CD8-positive, alpha-beta memory T cell (primary cell): ENCODE measurements at regions not wholly inside any gene's neighbourhood (a gene's known extent, or its start where the extent isn't known, plus 50 kb on each side); places are given as distances from the start of the nearest gene placed in this dataset.
A peak's percentile ranks its signal among the peaks of the same experiment; 100 is the strongest.

ENCODE experiments used
- CTCF ChIA-PET: fragments of 350-600 bp; sonication (Branson Sonifier 250); formaldehyde crosslinking; loops from one replicate; lab custom pipeline; 2021; ENCODE audit warnings: antibody characterized with exemption; lab: Charles Lee
- POLR2A ChIA-PET: fragments of 350-600 bp; sonication (Branson Sonifier 250); formaldehyde crosslinking; loops from one replicate; lab custom pipeline; 2021; ENCODE audit warnings: antibody characterized with exemption; lab: Charles Lee
- DNase-seq, 5 donors: peaks; one replicate each; pipeline versions ENCODE4 v3.0.0 to v3.0.0-alpha.2; 2020 to 2022; ENCODE audit warnings: mixed read lengths in 1 of 5
- H3K27ac ChIP-seq: one replicate; pipeline ENCODE4 v1.7.0; 2013; ENCODE audit warnings: low read depth, mild to moderate bottlenecking, low read length, moderate library complexity
- H3K27me3 ChIP-seq: 2 replicates; pipeline ENCODE4 v1.7.0; 2013; ENCODE audit warnings: low read length, mild to moderate bottlenecking; ENCODE audit not compliant: insufficient read depth, poor library complexity, severe bottlenecking
- H3K36me3 ChIP-seq: 2 replicates; pipeline ENCODE4 v1.7.0; 2013; ENCODE audit warnings: mild to moderate bottlenecking, low read length, moderate library complexity; ENCODE audit not compliant: insufficient read depth
- H3K4me1 ChIP-seq: 2 replicates; pipeline ENCODE4 v1.7.0; 2013; ENCODE audit warnings: mild to moderate bottlenecking, low read length, moderate library complexity; ENCODE audit not compliant: insufficient read depth
- H3K4me3 ChIP-seq: 2 replicates; pipeline ENCODE4 v1.7.0; 2013; ENCODE audit warnings: mild to moderate bottlenecking, low read length
- H3K9me3 ChIP-seq: 2 replicates; pipeline ENCODE4 v1.7.0; 2013; ENCODE audit warnings: mild to moderate bottlenecking, low read length
- H3K27ac Mint-ChIP-seq, 8 donors: one replicate each; pipeline ENCODE4 v1.8.0; 2020 to 2021; ENCODE audit warnings: mixed read lengths in 8 of 8, mild to moderate bottlenecking in 6 of 8, inconsistent platforms in 3 of 8, moderate library complexity in 3 of 8
- H3K27me3 Mint-ChIP-seq, 2 donors: one replicate each; pipeline ENCODE4 v1.8.0; 2020 to 2021; ENCODE audit warnings: mixed read lengths in 2 of 2, mild to moderate bottlenecking in 1 of 2, moderate library complexity in 1 of 2
- H3K36me3 Mint-ChIP-seq, 3 donors: one replicate each; pipeline ENCODE4 v1.8.0; 2020 to 2021; ENCODE audit warnings: mixed read lengths in 3 of 3, inconsistent platforms in 1 of 3, mild to moderate bottlenecking in 1 of 3
- H3K4me1 Mint-ChIP-seq, 3 donors: one replicate each; pipeline ENCODE4 v1.8.0; 2020 to 2021; ENCODE audit warnings: mixed read lengths in 3 of 3, inconsistent platforms in 1 of 3, mild to moderate bottlenecking in 1 of 3
- H3K4me3 Mint-ChIP-seq, 7 donors: one replicate each; pipeline ENCODE4 v1.8.0; 2020 to 2021; ENCODE audit warnings: mixed read lengths in 7 of 7, mild to moderate bottlenecking in 6 of 7, moderate library complexity in 4 of 7, inconsistent platforms in 2 of 7
- H3K9me3 Mint-ChIP-seq, 5 donors: one replicate each; pipeline ENCODE4 v1.8.0; 2020 to 2022; ENCODE audit warnings: mixed read lengths in 5 of 5, mild to moderate bottlenecking in 3 of 5, moderate library complexity in 2 of 5, inconsistent platforms in 1 of 5

GRCh38 chr14:95006479-95006878 is 150.8 kb downstream of the DICER1 start:
- ChIA-PET POLR2A (no interaction called here), CTCF (no interaction called here)
- no peaks in the 10 kb centered on the region for H3K4me1 ChIP-seq

GRCh38 chr14:95006051-95006450 is 151.3 kb downstream of the DICER1 start:
- H3K4me3 ChIP-seq, result no peak overlapping the region
- no peak overlapping the region for H3K27ac Mint-ChIP-seq
- no peak for DNase-seq
- no peaks in the 10 kb centered on the region for H3K36me3 ChIP-seq
- no peaks in the 10 kb centered on the region for H3K27me3 ChIP-seq
- H3K27ac ChIP-seq, result no peak overlapping the region
- H3K4me1 Mint-ChIP-seq, result no peaks in the 10 kb centered on the region
- no peaks in the 10 kb centered on the region for H3K4me1 ChIP-seq
- H3K9me3 ChIP-seq, result no peaks in the 10 kb centered on the region
- H3K4me3 Mint-ChIP-seq, result no peak overlapping the region
- H3K36me3 Mint-ChIP-seq, result no peaks in the 10 kb centered on the region
- ChIA-PET POLR2A (no interaction called here), CTCF (no interaction called here)
- peaks cover 0 to 2% (median 0%) of the 10 kb centered on the region in 5 donors for H3K9me3 Mint-ChIP-seq
- peaks cover 7 to 31% of the 10 kb centered on the region in 2 donors for H3K27me3 Mint-ChIP-seq

More at GRCh38 chr14:95006479-95006878, 150.8 kb downstream of the DICER1 start:
- Histone ChIP-seq H3K27me3 (no peaks in the 10 kb centered on the region), H3K27ac (no peak overlapping the region), H3K9me3 (no peaks in the 10 kb centered on the region), H3K4me3 (no peak overlapping the region), H3K36me3 (no peaks in the 10 kb centered on the region)
- no peaks in the 10 kb centered on the region for H3K36me3 Mint-ChIP-seq
- no peak overlapping the region for H3K27ac Mint-ChIP-seq
- no peak overlapping the region for H3K4me3 Mint-ChIP-seq
- H3K27me3 Mint-ChIP-seq, result peaks cover 7 to 32% of the 10 kb centered on the region in 2 donors
- no peak for DNase-seq
- no peaks in the 10 kb centered on the region for H3K4me1 Mint-ChIP-seq
- H3K9me3 Mint-ChIP-seq, result peaks cover 0 to 2% (median 0%) of the 10 kb centered on the region in 5 donors

GRCh38 chr14:95003099-95003960 is 154.0 kb downstream of the DICER1 start:
- POLR2A ChIA-PET, result no interaction called here
- Mint-ChIP-seq H3K9me3 (peaks cover 0 to 2% (median 0%) of the 10 kb centered on the region in 5 donors), H3K27me3 (peaks cover 4 to 37% of the 10 kb centered on the region in 2 donors), H3K4me3 (no peak overlapping the region), H3K36me3 (no peaks in the 10 kb centered on the region), H3K4me1 (no peaks in the 10 kb centered on the region), H3K27ac (peak overlapping the region in 1 of 8 donors; percentile 83)
- H3K9me3 ChIP-seq, result no peaks in the 10 kb centered on the region
- CTCF ChIA-PET, result no interaction called here
- DNase-seq, result no peak
- no peaks in the 10 kb centered on the region for H3K4me1 ChIP-seq
- H3K36me3 ChIP-seq, result no peaks in the 10 kb centered on the region
- no peak overlapping the region for H3K4me3 ChIP-seq
- no peaks in the 10 kb centered on the region for H3K27me3 ChIP-seq
- no peak overlapping the region for H3K27ac ChIP-seq

- no peaks in the 10 kb centered on the region for H3K9me3 Mint-ChIP-seq
- Histone ChIP-seq H3K27ac (no peak overlapping the region), H3K27me3 (peaks cover 5% of the 10 kb centered on the region), H3K4me1 (no peaks in the 10 kb centered on the region), H3K36me3 (no peaks in the 10 kb centered on the region), H3K9me3 (no peaks in the 10 kb centered on the region), H3K4me3 (no peak overlapping the region)
- DNase-seq, result no peak
- H3K4me3 Mint-ChIP-seq, result no peak overlapping the region
- peaks cover 7 to 50% of the 10 kb centered on the region in 2 donors for H3K27me3 Mint-ChIP-seq
- H3K4me1 Mint-ChIP-seq, result no peaks in the 10 kb centered on the region
- ChIA-PET CTCF (no interaction called here), POLR2A (no interaction called here)
- no peak overlapping the region for H3K27ac Mint-ChIP-seq
- no peaks in the 10 kb centered on the region for H3K36me3 Mint-ChIP-seq
These were observed 158.6 kb downstream of the DICER1 start for GRCh38 chr14:94998685-94999084.

GRCh38 chr14:94998110-94998509 is 159.2 kb downstream of the DICER1 start:
- no peaks in the 10 kb centered on the region for H3K36me3 ChIP-seq
- Mint-ChIP-seq H3K27me3 (peaks cover 7 to 50% of the 10 kb centered on the region in 2 donors), H3K27ac (peak overlapping the region in 1 of 8 donors; percentile 79), H3K4me1 (no peaks in the 10 kb centered on the region), H3K36me3 (no peaks in the 10 kb centered on the region), H3K9me3 (no peaks in the 10 kb centered on the region), H3K4me3 (no peak overlapping the region)
- CTCF ChIA-PET, result no interaction called here
- H3K27ac ChIP-seq, result no peak overlapping the region
- H3K9me3 ChIP-seq, result no peaks in the 10 kb centered on the region
- POLR2A ChIA-PET, result no interaction called here
- H3K4me3 ChIP-seq, result no peak overlapping the region
- no peaks in the 10 kb centered on the region for H3K4me1 ChIP-seq
- peaks cover 5% of the 10 kb centered on the region for H3K27me3 ChIP-seq
- DNase-seq, result no peak

- DNase-seq, result no peak
- no peak overlapping the region for H3K4me3 Mint-ChIP-seq
- POLR2A ChIA-PET, result no interaction called here
- no peaks in the 10 kb centered on the region for H3K36me3 Mint-ChIP-seq
- H3K27me3 ChIP-seq, result peaks cover 5% of the 10 kb centered on the region
- H3K4me3 ChIP-seq, result no peak overlapping the region
- CTCF ChIA-PET, result no interaction called here
- no peaks in the 10 kb centered on the region for H3K9me3 Mint-ChIP-seq
- H3K4me1 ChIP-seq, result no peaks in the 10 kb centered on the region
- H3K9me3 ChIP-seq, result no peaks in the 10 kb centered on the region
- H3K27ac ChIP-seq, result no peak overlapping the region
- no peaks in the 10 kb centered on the region for H3K36me3 ChIP-seq
- peaks cover 12 to 58% of the 10 kb centered on the region in 2 donors for H3K27me3 Mint-ChIP-seq
- H3K27ac Mint-ChIP-seq, result no peak overlapping the region
- H3K4me1 Mint-ChIP-seq, result no peaks in the 10 kb centered on the region
These were observed 161.8 kb downstream of the DICER1 start for GRCh38 chr14:94995551-94995950.

- H3K4me3 ChIP-seq, result no peak overlapping the region
- Mint-ChIP-seq H3K27ac (no peak overlapping the region), H3K4me3 (no peak overlapping the region), H3K9me3 (no peaks in the 10 kb centered on the region), H3K36me3 (no peaks in the 10 kb centered on the region), H3K27me3 (peaks cover 19 to 53% of the 10 kb centered on the region in 2 donors), H3K4me1 (no peaks in the 10 kb centered on the region)
- ChIA-PET POLR2A (no interaction called here), CTCF (no interaction called here)
- no peaks in the 10 kb centered on the region for H3K36me3 ChIP-seq
- peaks cover 5% of the 10 kb centered on the region for H3K27me3 ChIP-seq
- no peaks in the 10 kb centered on the region for H3K4me1 ChIP-seq
- no peaks in the 10 kb centered on the region for H3K9me3 ChIP-seq
- DNase-seq, result no peak
- H3K27ac ChIP-seq, result no peak overlapping the region
These were observed 163.1 kb downstream of the DICER1 start for GRCh38 chr14:94994245-94994644.

GRCh38 chr14:94992046-94992445 is 165.3 kb downstream of the DICER1 start:
- Mint-ChIP-seq H3K36me3 (no peaks in the 10 kb centered on the region), H3K4me1 (no peaks in the 10 kb centered on the region), H3K27me3 (peaks cover 19 to 32% of the 10 kb centered on the region in 2 donors), H3K27ac (no peak overlapping the region), H3K4me3 (no peak overlapping the region), H3K9me3 (peaks cover 4 to 11% (median 10%) of the 10 kb centered on the region in 5 donors)
- DNase-seq, result no peak
- H3K27me3 ChIP-seq, result peaks cover 5% of the 10 kb centered on the region
- no peaks in the 10 kb centered on the region for H3K4me1 ChIP-seq
- H3K4me3 ChIP-seq, result no peak overlapping the region
- H3K36me3 ChIP-seq, result no peaks in the 10 kb centered on the region
- no peaks in the 10 kb centered on the region for H3K9me3 ChIP-seq
- H3K27ac ChIP-seq, result no peak overlapping the region
- ChIA-PET POLR2A (no interaction called here), CTCF (no interaction called here)
